H1 (cell line): ENCODE measurements at regions not wholly inside any gene's neighbourhood (a gene's known extent, or its start where the extent isn't known, plus 50 kb on each side); places are given as distances from the start of the nearest gene placed in this dataset.

Experiments
- CHD2 ChIP-seq: IDR thresholded peaks from 2 replicates; pipeline ENCODE4 v1.6.1; 2012; ENCODE audit warnings: low read length, improper control_type of control experiment
- CHD7 ChIP-seq: fragments of 300-600 bp; sonication (generic); IDR thresholded peaks from 2 replicates; pipeline ENCODE4 v1.7.1; 2012; ENCODE audit warnings: low read length, moderate library complexity, mild to moderate bottlenecking, inconsistent platforms; ENCODE audit not compliant: insufficient replicate concordance
- CREB1 ChIP-seq: IDR thresholded peaks from 2 replicates; pipeline ENCODE4 v1.6.1; 2012; ENCODE audit warnings: inconsistent platforms
- HDAC2 ChIP-seq, 2 experiments: fragments of 300-600 bp in 1 of 2; sonication (generic) in 1 of 2; IDR thresholded peaks; 2 replicates each; pipeline ENCODE4 v1.6.1; 2011 to 2012; ENCODE audit warnings: low read depth in 2 of 2, low read length in 2 of 2, mild to moderate bottlenecking in 2 of 2, moderate library complexity in 2 of 2, borderline replicate concordance in 1 of 2, inconsistent platforms in 1 of 2
- KDM4A ChIP-seq: IDR thresholded peaks from one replicate; pipeline ENCODE4 v1.7.1; 2012; ENCODE audit warnings: low read depth, mild to moderate bottlenecking, moderate library complexity, low read length, inconsistent platforms; ENCODE audit not compliant: severe bottlenecking
- RBBP5 ChIP-seq: IDR thresholded peaks from 2 replicates; pipeline ENCODE4 v1.7.1; 2012; ENCODE audit warnings: low read depth, mild to moderate bottlenecking, inconsistent platforms, low read length, moderate library complexity, borderline replicate concordance
- SIRT6 ChIP-seq: IDR thresholded peaks from one replicate; pipeline ENCODE4 v1.7.1; 2012; ENCODE audit warnings: low read length, inconsistent platforms

DNA sequence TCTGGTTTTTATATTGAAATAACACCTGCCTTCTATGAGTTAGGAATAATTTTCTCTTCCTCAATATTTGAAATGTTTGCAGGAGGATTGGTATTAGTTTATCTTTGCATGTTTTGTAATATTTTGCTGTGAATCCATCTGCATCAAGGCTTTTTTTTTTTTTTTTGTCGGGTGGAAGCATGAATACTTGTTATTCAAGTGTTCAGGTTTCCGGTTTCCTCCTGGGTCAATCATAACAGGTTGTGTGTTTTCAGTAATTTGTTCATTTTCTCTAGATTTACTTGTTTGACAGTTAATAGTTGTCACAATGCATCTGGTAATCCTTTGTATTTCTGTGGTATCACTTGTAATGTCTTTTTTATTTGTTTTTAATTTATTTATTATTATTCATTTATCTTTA, 256.7 kb upstream of the RBMY1B start (continued):
- TF ChIP-seq RBBP5 (no peak), SIRT6 (no peak), HDAC2 (IDR thresholded peaks at IDR 0.05; ENCODE audit: borderline replicate concordance in 1 of 2, low read depth in 2 of 2, low read length in 2 of 2) (no peak), CHD7 (no peak), KDM4A (no peak), CHD2 (no peak), CREB1 (no peak)
